DOHH2 (cell line): ENCODE measurements at regions not wholly inside any gene's neighbourhood (a gene's known extent, or its start where the extent isn't known, plus 50 kb on each side); places are given as distances from the start of the nearest gene placed in this dataset.
"Not testable (repeated sequence)": the region's sequence is repeated elsewhere in the genome, so short reads cannot be mapped to it uniquely, and the experiment has no call there.

Experiments used
- EZH2phosphoT487 ChIP-seq: fragments of 200-600 bp; sonication (generic); IDR thresholded peaks from 2 replicates; pipeline ENCODE4 v1.6.1; 2017; ENCODE audit warnings: borderline replicate concordance, mild to moderate bottlenecking, antibody characterized with exemption, low read length, moderate library complexity, mixed read lengths
- TF ChIP-seq, protein P1 (sequence below): fragments of 200-600 bp; sonication (generic); IDR thresholded peaks from one replicate; pipeline ENCODE4 v1.5.1; 2014; ENCODE audit warnings: antibody characterized with exemption, mild to moderate bottlenecking, low read depth, low read length; ENCODE audit not compliant: poor library complexity, severe bottlenecking

DNA sequence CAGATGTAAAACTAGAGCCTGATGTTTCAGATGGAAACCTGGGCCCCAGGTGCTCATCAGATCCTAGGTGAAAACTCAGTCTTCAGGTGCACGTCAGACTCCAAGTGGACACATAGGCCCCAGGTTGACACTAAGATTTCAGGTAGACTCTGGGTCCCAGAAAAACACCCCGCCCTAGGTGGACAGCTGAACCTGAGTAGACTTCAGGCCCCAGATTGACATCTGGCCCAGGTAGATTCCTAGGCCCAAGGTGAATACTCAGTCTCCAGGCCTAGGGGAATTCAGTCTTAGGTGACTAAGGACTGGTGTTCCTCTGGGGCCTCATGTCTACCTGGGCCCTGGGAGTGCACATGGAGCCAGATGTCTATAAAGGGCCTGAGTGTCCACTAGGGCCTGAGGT, 196.7 kb downstream of the POTEM start:
- TF ChIP-seq, protein P1, sequence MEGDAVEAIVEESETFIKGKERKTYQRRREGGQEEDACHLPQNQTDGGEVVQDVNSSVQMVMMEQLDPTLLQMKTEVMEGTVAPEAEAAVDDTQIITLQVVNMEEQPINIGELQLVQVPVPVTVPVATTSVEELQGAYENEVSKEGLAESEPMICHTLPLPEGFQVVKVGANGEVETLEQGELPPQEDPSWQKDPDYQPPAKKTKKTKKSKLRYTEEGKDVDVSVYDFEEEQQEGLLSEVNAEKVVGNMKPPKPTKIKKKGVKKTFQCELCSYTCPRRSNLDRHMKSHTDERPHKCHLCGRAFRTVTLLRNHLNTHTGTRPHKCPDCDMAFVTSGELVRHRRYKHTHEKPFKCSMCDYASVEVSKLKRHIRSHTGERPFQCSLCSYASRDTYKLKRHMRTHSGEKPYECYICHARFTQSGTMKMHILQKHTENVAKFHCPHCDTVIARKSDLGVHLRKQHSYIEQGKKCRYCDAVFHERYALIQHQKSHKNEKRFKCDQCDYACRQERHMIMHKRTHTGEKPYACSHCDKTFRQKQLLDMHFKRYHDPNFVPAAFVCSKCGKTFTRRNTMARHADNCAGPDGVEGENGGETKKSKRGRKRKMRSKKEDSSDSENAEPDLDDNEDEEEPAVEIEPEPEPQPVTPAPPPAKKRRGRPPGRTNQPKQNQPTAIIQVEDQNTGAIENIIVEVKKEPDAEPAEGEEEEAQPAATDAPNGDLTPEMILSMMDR, result not testable (repeated sequence)
- TF ChIP-seq EZH2phosphoT487, result not testable (repeated sequence)
